OCI-LY7 (cell line): ENCODE measurements at regions not wholly inside any gene's neighbourhood (a gene's known extent, or its start where the extent isn't known, plus 50 kb on each side); places are given as distances from the start of the nearest gene placed in this dataset.

Experiments used
- BruUV-seq: library from RNA; stranded (reverse); fragments of 400-500 nt; replicated peaks from 2 replicates; lab custom pipeline; 2021; lab: Mats Ljungman, UMichigan
- CTCF ChIA-PET: fragments of 300-600 bp; sonication (Branson Sonifier 250); formaldehyde crosslinking; loops from one replicate; lab custom pipeline; 2022; ENCODE audit warnings: antibody characterized with exemption; ENCODE audit not compliant: unreplicated experiment; lab: Charles Lee
- POLR2A ChIA-PET: fragments of 300-600 bp; sonication (Branson Sonifier 250); formaldehyde crosslinking; loops from one replicate; lab custom pipeline; 2022; ENCODE audit warnings: antibody characterized with exemption; lab: Charles Lee
- DNase-seq: peaks from one replicate; pipeline ENCODE4 v3.0.0-alpha.2; 2015; ENCODE audit warnings: low spot score
- H2AFZ ChIP-seq: fragments of 200-600 bp; sonication (generic), shearing (Covaris generic); 2 replicates; pipeline ENCODE4 v1.6.1; 2014; ENCODE audit warnings: mild to moderate bottlenecking, antibody characterized with exemption, low read length, moderate library complexity
- H3K27ac ChIP-seq: fragments of 200-600 bp; sonication (generic); 2 replicates; pipeline ENCODE4 v1.5.1; 2014; ENCODE audit warnings: mixed run types, low read depth, mild to moderate bottlenecking, moderate library complexity, low read length, inconsistent platforms; ENCODE audit not compliant: poor library complexity, severe bottlenecking
- H3K36me3 ChIP-seq: fragments of 200-600 bp; sonication (generic); 2 replicates; pipeline ENCODE4 v1.6.1; 2014; ENCODE audit warnings: mild to moderate bottlenecking, antibody characterized with exemption, low read length, moderate library complexity, mixed read lengths; ENCODE audit not compliant: insufficient read depth
- H3K4me1 ChIP-seq: fragments of 200-600 bp; sonication (generic); 2 replicates; pipeline ENCODE4 v1.5.1; 2014; ENCODE audit warnings: mild to moderate bottlenecking, low read length; ENCODE audit not compliant: insufficient read depth, poor library complexity, severe bottlenecking
- H3K4me2 ChIP-seq: fragments of 200-600 bp; sonication (generic); 2 replicates; pipeline ENCODE4 v1.6.1; 2014; ENCODE audit warnings: mild to moderate bottlenecking, low read length
- H3K4me3 ChIP-seq: fragments of 200-600 bp; sonication (generic); 2 replicates; pipeline ENCODE4 v1.5.1; 2014; ENCODE audit warnings: mild to moderate bottlenecking, low read depth, low read length; ENCODE audit not compliant: poor library complexity, severe bottlenecking
- H3K79me2 ChIP-seq: fragments of 200-600 bp; sonication (generic); 2 replicates; pipeline ENCODE4 v1.6.1; 2016; ENCODE audit warnings: low read depth, mild to moderate bottlenecking, low read length, moderate library complexity, mixed read lengths; ENCODE audit not compliant: insufficient read depth
- H3K9me2 ChIP-seq: fragments of 200-600 bp; sonication (generic); 2 replicates; pipeline ENCODE4 v1.6.1; 2016; ENCODE audit warnings: mild to moderate bottlenecking, low read length, mixed read lengths; ENCODE audit not compliant: insufficient read depth
- H3K9me3 ChIP-seq: fragments of 200-600 bp; sonication (generic); 2 replicates; pipeline ENCODE4 v1.6.1; 2014; ENCODE audit warnings: mild to moderate bottlenecking, mixed run types, low read length, mixed read lengths
- H4K20me1 ChIP-seq: fragments of 200-600 bp; sonication (generic); 2 replicates; pipeline ENCODE4 v1.6.1; 2014; ENCODE audit warnings: mild to moderate bottlenecking, antibody characterized with exemption, low read length, moderate library complexity, mixed read lengths; ENCODE audit not compliant: insufficient read depth
- EZH2phosphoT487 ChIP-seq: fragments of 200-600 bp; sonication (generic); IDR thresholded peaks from 2 replicates; pipeline ENCODE4 v1.6.1; 2018; ENCODE audit warnings: low read depth, borderline replicate concordance, mild to moderate bottlenecking, mixed run types, antibody characterized with exemption, low read length, moderate library complexity, mixed read lengths
- intact Hi-C: fragments of 100-400 bp; cut with micrococcal nuclease; formaldehyde crosslinking; loops from one replicate; pipeline ENCODE4 v1.10.0; 2022; ENCODE audit not compliant: unreplicated experiment
- TF ChIP-seq, protein P1 (sequence below): fragments of 200-600 bp; sonication (generic); conservative IDR thresholded peaks from 2 replicates; pipeline ENCODE4 v1.5.1; 2014; ENCODE audit warnings: mild to moderate bottlenecking, antibody characterized with exemption, low read length, moderate library complexity, mixed read lengths

DNA sequence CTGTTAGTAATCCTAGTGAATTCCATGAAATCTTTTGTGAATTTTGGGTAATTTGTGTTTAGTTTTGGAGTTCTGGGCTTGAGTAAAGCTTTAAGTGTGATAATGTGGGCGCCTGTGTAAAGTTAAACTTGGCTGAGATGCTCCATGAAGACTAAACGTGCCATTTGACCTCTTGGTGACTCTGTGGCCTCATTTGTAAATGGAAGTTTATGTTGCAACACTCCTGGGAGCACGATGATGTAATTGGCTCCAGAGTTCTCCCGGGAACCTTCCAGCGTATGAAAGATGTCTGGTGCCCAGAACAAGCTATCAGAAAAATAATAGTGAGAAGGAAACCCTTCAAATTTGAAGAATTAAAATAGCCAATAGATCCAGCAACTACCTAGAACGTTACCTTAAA, 981.2 kb downstream of the TLE4 start:
- no peak overlapping the region for H3K4me3 ChIP-seq
- H3K9me2 ChIP-seq: no peaks in the 10 kb centered on the region
- intact Hi-C loops: no loop called here
- no peak overlapping the region for H3K27ac ChIP-seq
- TF ChIP-seq, protein P1, sequence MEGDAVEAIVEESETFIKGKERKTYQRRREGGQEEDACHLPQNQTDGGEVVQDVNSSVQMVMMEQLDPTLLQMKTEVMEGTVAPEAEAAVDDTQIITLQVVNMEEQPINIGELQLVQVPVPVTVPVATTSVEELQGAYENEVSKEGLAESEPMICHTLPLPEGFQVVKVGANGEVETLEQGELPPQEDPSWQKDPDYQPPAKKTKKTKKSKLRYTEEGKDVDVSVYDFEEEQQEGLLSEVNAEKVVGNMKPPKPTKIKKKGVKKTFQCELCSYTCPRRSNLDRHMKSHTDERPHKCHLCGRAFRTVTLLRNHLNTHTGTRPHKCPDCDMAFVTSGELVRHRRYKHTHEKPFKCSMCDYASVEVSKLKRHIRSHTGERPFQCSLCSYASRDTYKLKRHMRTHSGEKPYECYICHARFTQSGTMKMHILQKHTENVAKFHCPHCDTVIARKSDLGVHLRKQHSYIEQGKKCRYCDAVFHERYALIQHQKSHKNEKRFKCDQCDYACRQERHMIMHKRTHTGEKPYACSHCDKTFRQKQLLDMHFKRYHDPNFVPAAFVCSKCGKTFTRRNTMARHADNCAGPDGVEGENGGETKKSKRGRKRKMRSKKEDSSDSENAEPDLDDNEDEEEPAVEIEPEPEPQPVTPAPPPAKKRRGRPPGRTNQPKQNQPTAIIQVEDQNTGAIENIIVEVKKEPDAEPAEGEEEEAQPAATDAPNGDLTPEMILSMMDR: no peak
- TF ChIP-seq EZH2phosphoT487: no peak
- DNase-seq: no peak
- H3K79me2 ChIP-seq: no peaks in the 10 kb centered on the region
- ChIA-PET POLR2A (interaction anchor here (1.2 kb wide), 1 partner anchor 48 kb away, joined by 3 read pairs; no protein-coding TSS in a partner anchor), CTCF (no interaction called here)
- H3K4me1 ChIP-seq: no peaks in the 10 kb centered on the region
- H3K4me2 ChIP-seq: no peak overlapping the region
- BruUV-seq: no TSS peak
- no peak overlapping the region for H2AFZ ChIP-seq
- no peaks in the 10 kb centered on the region for H3K9me3 ChIP-seq
- no peaks in the 10 kb centered on the region for H3K36me3 ChIP-seq
- no peaks in the 10 kb centered on the region for H4K20me1 ChIP-seq

- no TSS peak for BruUV-seq
- H3K79me2 ChIP-seq: no peaks in the 10 kb centered on the region
- no peak for TF ChIP-seq EZH2phosphoT487
- no peak for DNase-seq
- no peak overlapping the region for H3K4me2 ChIP-seq
- CTCF ChIA-PET: no interaction called here
- no peaks in the 10 kb centered on the region for H3K4me1 ChIP-seq
- H3K9me2 ChIP-seq: no peaks in the 10 kb centered on the region
- POLR2A ChIA-PET: no interaction called here
- H3K27ac ChIP-seq: no peak overlapping the region
- no peaks in the 10 kb centered on the region for H4K20me1 ChIP-seq
- intact Hi-C loops: no loop called here
- H2AFZ ChIP-seq: no peak overlapping the region
- no peak overlapping the region for H3K4me3 ChIP-seq
- H3K9me3 ChIP-seq: no peaks in the 10 kb centered on the region
- no peaks in the 10 kb centered on the region for H3K36me3 ChIP-seq
These were observed 978.4 kb downstream of the TLE4 start for GRCh38 chr9:80550181-80550580.

DNA sequence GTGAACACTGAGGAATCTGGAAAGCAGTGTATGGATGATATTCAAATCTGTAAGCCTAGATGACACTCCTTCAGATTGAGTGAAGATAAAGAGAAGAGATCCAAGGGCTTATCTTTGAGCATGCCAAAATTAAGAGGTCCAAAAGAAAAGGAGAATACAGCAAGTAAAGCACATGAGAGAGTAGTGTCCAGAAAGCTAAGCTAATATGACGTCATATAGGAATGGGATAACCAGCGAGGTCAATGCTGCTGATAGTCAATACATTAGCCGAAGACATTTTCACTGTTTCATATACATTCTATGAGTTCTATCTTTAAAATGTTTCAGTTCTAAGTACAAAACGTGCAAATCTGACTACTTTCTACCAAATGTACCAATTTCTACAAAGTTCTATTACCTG, 975.8 kb downstream of the TLE4 start:
- Histone ChIP-seq H4K20me1 (no peaks in the 10 kb centered on the region), H3K9me3 (no peaks in the 10 kb centered on the region), H3K27ac (no peak overlapping the region), H3K4me1 (no peaks in the 10 kb centered on the region), H3K9me2 (no peaks in the 10 kb centered on the region), H3K79me2 (no peaks in the 10 kb centered on the region), H3K4me2 (no peak overlapping the region), H3K4me3 (no peak overlapping the region), H3K36me3 (no peaks in the 10 kb centered on the region), H2AFZ (no peak overlapping the region)
- BruUV-seq: no TSS peak
- CTCF ChIA-PET: no interaction called here
- no peak for DNase-seq
- POLR2A ChIA-PET: no interaction called here
- TF ChIP-seq EZH2phosphoT487: no peak
- TF ChIP-seq, protein P1: no peak
- intact Hi-C loops: no loop called here
